K562 (cell line): ENCODE measurements at regions not wholly inside any gene's neighbourhood (a gene's known extent, or its start where the extent isn't known, plus 50 kb on each side); places are given as distances from the start of the nearest gene placed in this dataset.

Source experiments
- ELF1 ChIP-seq: fragments of 200-800 bp; sonication (Bioruptor generic); IDR thresholded peaks from 2 replicates; pipeline ENCODE4 v1.6.1; 2016; ENCODE audit warnings: missing genetic modification characterization, missing compliant biosample characterization
- HNRNPLL ChIP-seq: fragments of 200-400 bp; formaldehyde crosslinking; IDR thresholded peaks from 2 replicates; pipeline ENCODE4 v1.6.1; 2017; ENCODE audit warnings: low read length, low read depth, mild to moderate bottlenecking; ENCODE audit not compliant: poor library complexity, severe bottlenecking
- MTA2 ChIP-seq: fragments of 450-650 bp; IDR thresholded peaks from 2 replicates; pipeline ENCODE4 v1.6.1; 2016; ENCODE audit warnings: low read depth
- TARDBP ChIP-seq: fragments of 450-650 bp; IDR thresholded peaks from 2 replicates; pipeline ENCODE4 v1.6.1; 2016
- ZNF318 ChIP-seq, 2 experiments: fragments of 450-650 bp; IDR thresholded peaks; 2 replicates each; pipeline ENCODE4 v1.6.1; 2016; ENCODE audit warnings: mild to moderate bottlenecking in 2 of 2, borderline replicate concordance in 1 of 2, low read depth in 1 of 2, moderate library complexity in 1 of 2
- TF ChIP-seq, protein P1 (sequence below): fragments of 450-650 bp; IDR thresholded peaks from 2 replicates; pipeline ENCODE4 v1.6.1; 2018; ENCODE audit warnings: mild to moderate bottlenecking, low read depth; ENCODE audit not compliant: partially characterized antibody

DNA sequence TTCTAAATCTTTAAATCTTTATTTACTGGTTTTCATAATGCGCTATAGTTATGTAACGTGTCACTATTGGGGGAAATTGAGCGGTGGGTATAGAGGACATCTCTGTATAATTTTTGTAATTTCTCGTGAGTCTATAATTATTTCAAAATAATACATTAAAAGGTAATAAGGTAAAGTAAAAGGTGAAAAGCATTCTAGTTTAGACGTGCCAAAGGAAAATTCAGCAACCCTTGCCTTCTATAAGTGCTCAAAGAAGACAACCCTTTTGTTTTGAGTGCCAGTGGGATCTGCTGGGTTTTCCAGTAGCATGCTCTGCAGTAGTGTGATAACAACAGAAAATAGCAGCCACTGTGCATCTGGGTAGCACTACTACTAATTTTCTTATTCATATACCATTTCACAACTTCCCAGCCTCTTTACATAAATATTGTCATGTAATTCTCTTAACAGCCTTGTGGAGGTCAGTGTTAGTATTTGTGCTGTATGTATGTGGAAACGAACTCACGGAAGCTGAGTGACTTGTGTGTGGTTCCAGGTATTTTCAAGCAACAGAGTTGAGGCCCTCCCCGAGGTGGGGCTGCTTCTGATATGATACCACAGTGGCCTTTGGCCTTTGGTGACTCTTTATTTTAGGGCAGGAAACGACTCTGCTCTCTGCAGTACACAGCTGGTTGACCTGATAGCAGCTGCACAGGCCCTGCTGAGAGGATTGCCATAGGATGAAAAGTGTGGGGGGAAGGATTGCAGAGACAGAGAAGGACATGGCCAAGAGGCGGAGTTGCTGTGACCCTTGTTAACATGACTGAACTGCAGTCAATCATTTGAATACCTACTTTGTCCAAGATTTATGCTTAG is 104.5 kb downstream of the TDRD15 start (continued):
- TF ChIP-seq ZNF318 (IDR thresholded peaks at IDR 0.05; ENCODE audit: borderline replicate concordance in 1 of 2, low read depth in 1 of 2) (0 out of 4 replicates have a peak, but pooled peaks of 1 of the 2 experiments have one; percentile 34), TARDBP (no peak), MTA2 (peak; percentile 76), ELF1 (peak; percentile 45; the same call in 1 of the 2 replicates), HNRNPLL (no peak)
- TF ChIP-seq, protein P1, sequence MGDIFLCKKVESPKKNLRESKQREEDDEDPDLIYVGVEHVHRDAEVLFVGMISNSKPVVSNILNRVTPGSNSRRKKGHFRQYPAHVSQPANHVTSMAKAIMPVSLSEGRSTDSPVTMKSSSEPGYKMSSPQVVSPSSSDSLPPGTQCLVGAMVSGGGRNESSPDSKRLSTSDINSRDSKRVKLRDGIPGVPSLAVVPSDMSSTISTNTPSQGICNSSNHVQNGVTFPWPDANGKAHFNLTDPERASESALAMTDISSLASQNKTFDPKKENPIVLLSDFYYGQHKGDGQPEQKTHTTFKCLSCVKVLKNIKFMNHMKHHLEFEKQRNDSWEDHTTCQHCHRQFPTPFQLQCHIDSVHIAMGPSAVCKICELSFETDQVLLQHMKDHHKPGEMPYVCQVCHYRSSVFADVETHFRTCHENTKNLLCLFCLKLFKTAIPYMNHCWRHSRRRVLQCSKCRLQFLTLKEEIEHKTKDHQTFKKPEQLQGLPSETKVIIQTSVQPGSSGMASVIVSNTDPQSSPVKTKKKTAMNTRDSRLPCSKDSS, result no peak
